T follicular helper cell (primary cell): ENCODE measurements at regions not wholly inside any gene's neighbourhood (a gene's known extent, or its start where the extent isn't known, plus 50 kb on each side); places are given as distances from the start of the nearest gene placed in this dataset.
"Not testable (repeated sequence)": the region's sequence is repeated elsewhere in the genome, so short reads cannot be mapped to it uniquely, and the experiment has no call there.

Source experiments
- DNase-seq: peaks from one replicate; pipeline ENCODE4 v3.0.0-alpha.2; 2020; ENCODE audit warnings: low read depth

DNA sequence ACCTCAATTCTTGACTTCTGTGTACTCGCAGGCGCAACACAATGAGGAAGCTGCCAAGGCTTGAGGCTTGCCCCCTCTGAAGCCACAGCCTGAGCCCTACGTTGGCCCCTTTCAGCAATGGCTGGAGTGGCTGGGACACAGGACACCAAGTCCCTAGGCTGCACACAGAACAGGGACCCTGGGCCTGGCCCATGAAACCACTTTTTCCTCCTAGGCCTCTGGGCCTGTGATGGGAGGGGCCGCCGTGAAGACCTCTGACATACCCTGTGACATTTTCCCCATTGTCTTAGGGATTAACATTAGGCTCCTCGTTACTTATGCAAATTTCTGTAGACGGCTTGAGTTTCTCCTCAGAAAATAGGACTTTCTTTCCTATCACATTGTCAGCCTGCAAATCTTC lies 507.2 kb upstream of the ZNF608 start:
- DNase-seq: not testable (repeated sequence)

GRCh38 chr5:125254267-125254666 lies 507.8 kb upstream of the ZNF608 start:
- no peak for DNase-seq

GRCh38 chr5:125256296-125256695 lies 509.9 kb upstream of the ZNF608 start:
- DNase-seq: no peak

DNA sequence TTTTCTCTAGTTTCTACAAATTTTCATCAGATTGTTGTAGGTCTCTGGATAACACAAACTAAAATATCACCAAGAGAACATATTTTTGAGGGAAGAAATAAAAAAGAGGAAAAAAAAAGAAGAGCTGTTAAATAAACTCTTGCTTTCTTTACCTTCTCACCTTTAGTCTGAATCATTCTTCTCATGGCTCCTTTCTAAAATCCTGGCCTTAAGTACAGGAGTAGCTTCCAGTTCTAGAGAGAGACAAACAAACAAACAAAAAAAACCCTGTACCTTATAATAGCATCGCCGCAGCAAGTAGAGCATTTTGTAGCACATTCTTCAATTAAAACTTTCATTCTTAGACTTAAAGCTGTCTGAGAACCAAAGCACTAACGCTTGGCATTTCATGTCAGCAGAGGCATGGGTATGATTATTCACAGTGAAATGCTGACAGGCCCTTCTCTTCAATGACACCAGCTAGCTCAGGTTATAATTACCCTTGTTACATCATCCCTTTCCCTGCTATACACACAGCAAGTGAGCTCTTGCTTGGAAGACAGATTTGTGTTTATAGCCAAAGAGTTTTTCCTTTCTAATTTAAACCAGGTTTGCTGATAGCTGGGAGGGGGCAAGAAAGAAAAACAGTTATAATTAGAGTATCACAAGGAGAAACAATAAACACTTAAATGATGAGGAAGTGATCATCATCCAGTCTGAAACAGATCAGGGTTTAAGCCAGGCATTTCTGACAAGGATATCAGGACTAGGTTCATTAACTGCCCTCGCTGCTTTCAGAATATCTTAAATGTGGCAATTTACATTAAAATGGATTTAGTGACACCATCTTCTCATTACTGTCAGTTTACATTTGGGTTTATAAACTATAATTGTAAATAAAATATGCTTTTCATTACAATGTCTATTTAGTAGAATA lies 510.9 kb upstream of the ZNF608 start:
- DNase-seq: no peak

GRCh38 chr5:125257997-125258396 lies 511.6 kb upstream of the ZNF608 start:
- DNase-seq: no peak

DNA sequence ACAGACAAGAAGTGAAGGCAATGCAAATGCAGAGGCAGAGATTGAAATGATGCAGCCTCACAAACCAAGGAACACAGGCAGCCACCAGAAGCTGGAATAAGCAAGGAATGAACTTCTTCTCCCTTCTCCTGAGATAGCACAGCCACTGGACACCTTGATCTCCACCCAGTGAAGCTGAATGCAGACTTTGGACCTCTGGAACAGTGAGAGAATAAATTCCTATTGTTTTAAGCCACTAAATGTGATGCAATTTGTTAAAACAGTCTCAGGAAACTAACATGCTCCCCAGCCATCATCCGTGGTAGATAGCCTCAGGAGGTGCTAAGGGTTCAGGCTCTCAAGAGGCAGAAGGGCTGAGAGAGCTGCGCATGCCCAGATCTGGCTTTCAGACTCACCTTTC lies 512.2 kb upstream of the ZNF608 start:
- DNase-seq: no peak

DNA sequence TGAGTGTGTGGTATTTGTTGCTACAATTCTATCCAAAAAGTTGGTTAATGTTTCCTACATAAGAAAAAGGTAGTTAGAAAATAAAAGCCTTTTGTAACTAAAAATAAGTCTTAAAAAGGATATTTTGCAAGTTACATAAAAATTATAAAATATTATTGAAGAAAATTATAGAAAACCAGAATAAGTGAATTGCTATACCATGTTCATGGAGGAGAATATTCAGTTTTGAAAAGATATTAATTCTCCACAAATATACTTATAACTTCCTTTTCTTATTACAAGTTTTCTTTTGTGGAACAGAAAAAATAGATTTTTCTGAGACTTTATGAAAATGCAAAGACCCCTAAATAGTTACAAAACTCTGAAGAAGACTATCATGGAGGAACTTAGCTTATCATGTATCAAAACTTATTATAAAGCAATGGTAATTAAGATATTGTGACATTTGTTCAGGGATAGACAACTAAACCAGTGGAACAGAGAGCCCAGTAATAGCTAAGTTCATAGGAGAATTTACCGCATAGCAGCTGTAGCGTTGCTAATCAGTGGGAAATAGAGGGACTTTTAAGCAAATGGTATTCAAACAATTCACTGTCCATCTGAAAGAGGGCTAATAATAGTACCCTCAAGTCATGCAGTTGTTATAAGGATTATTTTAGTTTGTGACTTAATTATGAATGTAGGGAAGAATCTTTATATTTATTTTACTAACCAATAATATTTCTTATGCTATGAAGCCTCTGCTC lies 515.2 kb upstream of the ZNF608 start:
- DNase-seq: no peak

DNA sequence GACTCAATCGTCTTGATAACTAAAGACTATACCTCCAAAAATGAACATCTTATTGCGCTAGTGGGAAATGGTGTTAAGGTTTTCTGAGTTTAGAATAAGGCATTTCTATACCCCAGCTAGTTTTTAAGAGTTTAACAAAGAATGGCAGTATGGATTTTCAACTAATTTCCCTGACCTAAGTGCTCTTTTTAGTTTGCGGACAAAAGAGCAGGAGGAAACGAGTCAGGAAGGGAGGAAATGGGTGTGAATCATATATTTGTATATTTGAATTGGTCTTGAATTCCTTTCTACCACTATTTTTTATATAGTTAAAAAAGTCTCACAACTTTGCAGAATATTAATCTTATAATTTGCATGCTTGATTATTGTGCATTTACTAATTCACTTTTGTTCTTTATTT lies 516.3 kb upstream of the ZNF608 start:
- no peak for DNase-seq

DNA sequence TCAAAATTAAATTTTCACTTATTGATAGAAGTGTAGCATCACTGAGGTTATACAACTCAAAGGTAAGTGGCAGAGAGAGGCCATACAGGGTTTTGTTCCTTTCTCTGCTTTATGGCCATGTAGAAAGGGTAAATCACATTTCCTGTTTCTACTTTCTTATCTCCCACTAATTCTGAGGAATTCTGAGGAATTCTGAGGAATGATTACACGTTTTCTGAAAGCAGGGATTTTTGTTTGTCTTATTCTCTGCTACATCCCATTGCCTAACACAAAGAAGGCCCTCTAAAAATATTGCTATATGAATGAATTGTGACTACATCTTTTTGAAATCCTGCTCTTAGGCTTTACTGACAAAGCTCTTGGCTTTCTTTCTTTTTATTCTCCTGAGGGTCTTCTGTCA lies 516.9 kb upstream of the ZNF608 start:
- DNase-seq: no peak

DNA sequence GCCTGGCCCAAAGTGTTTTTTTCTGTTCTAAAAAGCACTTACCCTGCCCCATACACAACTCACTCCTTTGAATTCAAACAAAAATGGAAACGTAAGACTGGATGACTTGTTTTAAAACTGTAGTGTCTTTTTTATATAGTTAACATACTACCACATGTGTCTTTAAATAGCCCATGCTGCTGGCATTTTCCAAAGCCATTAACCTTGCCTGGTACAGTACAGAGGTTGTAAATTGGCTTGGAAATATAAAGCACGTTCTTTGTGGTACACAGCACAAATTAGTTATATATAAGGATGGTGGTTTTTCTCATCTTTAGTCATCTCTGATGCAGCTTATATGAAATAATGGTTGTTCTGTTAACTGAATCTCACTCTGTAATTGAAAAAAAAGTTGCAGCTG lies 519.7 kb upstream of the ZNF608 start:
- no peak for DNase-seq

DNA sequence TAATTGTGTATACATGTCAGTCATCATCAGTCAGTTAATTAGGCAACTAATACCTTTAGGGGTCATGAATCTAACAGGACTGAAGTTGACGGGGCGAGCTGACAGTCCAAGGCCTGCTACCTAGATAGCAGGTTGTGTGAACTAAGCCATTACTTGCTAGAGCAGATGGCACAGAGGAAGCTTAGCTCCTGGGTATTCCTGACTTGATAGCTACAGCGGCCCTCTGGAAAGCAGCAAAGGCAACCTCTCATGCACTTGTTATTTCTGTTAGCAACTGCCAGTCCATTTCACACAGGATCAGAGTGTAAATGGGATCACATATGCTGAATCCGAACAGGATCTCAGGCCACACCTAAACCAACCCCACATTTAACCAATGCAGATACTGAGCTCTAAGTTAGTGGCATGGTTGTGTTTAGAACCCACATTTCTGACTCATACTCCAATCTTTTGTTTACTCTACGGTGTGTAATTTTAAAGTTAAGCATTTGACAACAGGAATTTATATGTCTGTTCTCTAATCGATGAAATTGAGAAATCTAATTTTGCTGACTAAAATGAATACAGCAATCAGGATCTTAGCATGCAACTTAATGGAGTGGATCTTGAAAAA lies 521.3 kb upstream of the ZNF608 start:
- no peak for DNase-seq

DNA sequence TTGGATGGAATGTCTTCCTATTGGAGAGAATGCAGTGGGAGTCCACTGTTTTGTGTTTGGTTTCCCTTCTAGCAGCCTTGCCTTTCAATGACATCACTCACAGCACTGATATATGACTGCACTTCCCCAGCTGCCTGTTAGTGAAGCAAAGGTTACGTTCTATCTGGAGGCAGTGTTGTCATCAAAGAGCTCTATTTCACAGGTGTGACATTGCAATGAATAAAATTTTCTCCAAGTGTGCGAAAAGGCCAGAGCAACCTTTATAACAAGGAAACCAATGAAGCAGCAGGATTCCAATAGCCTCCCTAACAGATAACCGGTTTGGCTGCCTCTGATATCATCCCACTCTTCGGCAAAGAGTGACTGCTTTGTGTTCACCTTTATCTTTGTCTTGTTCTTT lies 523.5 kb upstream of the ZNF608 start:
- DNase-seq: no peak

DNA sequence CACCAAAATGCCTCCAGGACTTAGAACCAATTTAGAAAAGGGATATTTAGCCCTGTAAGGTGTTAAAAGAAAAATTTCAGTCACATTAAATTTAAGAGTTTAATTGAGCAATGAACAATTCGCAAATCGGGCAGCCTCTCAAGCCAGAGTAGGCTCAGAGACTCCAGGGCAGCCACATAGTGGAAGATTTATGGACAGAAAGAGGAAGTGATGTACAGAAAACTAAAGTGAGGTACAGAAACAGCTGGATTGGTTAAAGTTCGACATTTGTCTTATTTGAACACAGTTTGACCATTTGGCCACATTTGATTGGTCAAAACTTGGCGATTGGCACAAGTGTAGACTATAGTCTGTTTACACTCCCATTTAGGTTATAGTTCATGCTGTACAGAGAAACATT lies 525.9 kb upstream of the ZNF608 start:
- no peak for DNase-seq

DNA sequence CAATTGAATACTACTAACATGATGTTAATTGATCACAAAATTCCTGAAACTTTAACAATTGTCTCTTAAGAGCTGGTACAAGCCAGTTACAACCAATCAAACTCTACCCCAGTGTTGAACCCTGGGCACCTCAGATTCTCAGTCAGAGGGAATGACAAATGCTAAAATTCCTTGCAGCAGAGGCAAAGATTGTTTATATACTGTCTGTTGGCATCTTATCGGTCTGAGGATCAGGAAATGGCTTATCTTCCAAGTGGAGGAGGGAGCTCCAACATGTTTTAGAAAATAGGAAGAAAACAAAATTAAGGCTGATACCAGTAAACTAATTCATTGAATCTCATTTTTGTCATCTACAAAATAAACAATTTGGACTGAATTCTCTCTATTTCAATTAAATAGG lies 527.8 kb upstream of the ZNF608 start:
- no peak for DNase-seq

DNA sequence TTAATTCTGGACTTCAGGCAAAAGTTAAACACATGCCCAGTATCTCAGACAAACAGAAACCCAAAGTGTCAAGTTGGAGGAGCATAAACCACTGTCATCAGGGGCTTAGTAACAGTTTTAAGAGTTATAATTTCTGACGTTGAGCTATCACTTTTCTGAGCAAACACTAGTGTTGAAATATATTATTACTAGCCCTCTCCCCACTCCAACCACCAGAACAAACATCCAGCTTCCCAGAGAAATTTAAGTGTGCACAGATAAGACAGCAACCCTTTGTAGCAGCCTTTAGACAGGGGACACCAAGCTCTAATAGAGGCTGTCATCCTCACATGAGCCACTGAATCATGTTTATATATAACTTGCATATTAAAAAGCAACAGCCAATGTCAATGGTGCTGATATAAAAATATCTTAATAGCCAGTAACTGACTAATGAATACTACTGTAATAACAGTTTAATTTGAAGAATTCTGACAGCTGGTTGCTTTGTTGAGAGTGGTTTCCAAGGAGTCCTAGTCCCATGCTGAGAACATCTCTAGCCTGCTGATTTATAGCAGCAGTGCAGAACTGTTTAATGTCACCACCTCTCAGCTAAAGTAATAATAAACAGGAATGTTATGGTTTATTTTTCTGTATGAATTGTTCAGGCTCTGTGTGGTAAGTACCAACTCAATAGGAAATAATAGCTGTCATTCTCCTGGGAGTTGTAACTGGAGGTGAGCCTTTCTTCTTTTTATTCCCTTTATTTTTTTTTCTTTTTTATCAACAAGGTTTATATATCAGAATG lies 528.7 kb upstream of the ZNF608 start:
- DNase-seq: no peak

DNA sequence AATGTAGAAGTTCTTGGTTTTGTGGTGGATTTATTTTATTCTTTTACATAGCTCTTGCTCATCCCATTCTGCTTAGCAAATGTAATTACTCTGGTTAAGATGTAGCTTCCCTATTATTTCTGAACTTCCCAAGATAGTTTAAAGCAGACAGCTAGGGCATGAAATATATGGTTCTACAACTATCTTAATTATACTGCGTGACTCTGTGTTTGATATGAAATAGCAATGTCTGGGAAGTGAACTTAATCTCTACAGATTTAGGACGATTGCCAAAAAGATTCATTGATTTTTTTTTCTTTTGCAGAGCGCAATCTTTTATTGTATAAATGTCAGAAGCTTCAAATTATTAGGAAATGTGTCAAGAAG lies 529.3 kb upstream of the ZNF608 start:
- no peak for DNase-seq

DNA sequence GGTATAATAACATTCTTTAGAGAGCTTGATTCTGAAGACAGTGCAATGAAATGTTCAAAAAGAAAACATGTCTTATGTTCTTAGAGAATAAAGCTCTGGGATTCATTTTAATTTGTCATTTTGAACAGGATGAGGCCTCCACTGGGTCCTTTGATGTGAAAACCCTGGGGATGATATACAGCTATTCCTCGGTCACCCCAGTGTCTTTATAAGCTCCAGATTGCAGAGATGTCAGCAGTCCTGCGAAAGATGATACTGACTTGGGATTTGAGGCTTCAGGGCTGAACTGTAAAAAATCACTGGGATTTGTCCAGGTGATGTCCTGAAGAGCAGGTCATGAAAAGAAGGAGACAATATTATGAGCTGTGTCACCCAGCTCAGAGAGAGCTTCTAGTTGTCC lies 529.7 kb upstream of the ZNF608 start:
- no peak for DNase-seq

DNA sequence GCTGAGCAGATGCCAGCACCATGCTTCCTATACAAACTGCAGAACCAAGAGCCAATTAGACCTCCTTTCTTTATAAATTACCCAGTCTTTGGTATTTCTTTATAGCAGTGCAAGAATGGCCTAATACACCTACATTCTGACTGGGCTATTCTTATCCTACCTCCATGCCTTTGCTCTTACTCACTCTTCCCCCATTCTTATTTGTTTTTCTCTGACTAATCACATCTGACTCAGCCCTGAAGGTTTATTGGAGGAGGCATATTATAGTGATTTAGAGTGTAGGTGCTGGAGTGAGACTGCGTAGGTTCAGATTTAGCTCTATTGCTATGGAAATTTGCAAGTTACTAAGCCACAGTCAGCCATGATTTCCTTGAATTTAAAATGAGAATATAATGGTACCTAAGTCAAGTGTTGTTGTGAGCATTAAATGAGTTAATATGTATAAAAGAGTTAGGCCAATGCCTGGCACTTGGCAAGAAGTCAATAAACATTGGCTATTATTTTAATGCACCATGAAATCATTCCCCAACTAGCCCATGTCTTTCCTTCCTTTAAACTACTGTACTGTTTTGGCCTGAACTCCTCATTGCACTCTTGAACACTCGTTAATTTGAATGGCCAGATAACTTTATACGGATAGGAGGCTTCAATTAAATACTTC lies 531.2 kb upstream of the ZNF608 start:
- DNase-seq: no peak

- DNase-seq: no peak
These were observed 532.3 kb upstream of the ZNF608 start for GRCh38 chr5:125278711-125279110.

DNA sequence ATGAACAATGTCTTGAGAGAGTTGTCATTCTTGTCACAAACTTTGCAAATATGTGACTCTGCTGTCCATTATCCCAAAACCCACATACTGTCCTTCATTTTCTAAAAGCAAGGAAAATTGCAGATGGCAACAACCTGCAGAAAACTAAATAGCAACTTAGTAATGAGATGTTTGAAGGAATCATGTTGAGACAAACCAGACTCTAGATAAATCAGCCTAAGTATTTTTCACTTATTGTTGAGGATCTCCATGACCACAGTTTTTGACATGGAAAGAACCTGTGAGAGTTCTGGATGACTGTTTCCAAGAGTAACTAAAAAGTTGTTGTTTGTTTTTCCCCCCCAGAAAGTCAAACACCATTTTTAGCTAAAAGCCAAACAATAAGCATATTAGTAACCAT lies 535.2 kb upstream of the ZNF608 start:
- DNase-seq: no peak

- no peak for DNase-seq
These were observed 536.9 kb upstream of the ZNF608 start for GRCh38 chr5:125283372-125283771.

DNA sequence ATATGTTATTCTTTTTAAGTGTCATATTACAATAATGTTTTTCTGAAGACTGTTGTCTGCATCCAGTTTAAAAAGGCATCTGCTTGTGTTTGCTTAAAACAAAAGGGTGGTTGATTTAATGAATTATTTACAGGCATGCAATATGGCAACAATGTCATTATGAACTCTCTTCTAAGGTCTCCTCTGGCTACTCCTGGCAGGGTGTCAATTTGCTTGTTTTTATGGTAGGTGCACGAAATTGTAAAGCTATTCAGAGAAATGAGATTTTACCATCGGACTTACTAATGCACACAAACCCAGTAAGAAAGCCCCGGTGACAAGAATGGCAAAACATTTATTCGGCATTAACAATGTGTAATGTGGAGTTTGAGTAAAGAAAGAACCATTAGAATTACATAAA lies 539.8 kb upstream of the ZNF608 start:
- no peak for DNase-seq
